Neural crest cell (in vitro differentiated cells): ENCODE measurements at regions not wholly inside any gene's neighbourhood (a gene's known extent, or its start where the extent isn't known, plus 50 kb on each side); places are given as distances from the start of the nearest gene placed in this dataset.

Experiments used
- DNase-seq: peaks from one replicate; pipeline ENCODE4 v3.0.0; 2021; ENCODE audit warnings: low read depth, mixed read lengths, low spot score
- H3K27ac Mint-ChIP-seq: one replicate; pipeline ENCODE4 v1.8.0; 2021; ENCODE audit warnings: mild to moderate bottlenecking, mixed read lengths; ENCODE audit not compliant: unreplicated experiment
- H3K27me3 Mint-ChIP-seq: 2 replicates; pipeline ENCODE4 v1.8.0; 2021; ENCODE audit warnings: low read depth, mild to moderate bottlenecking, mixed read lengths
- H3K36me3 Mint-ChIP-seq: 2 replicates; pipeline ENCODE4 v1.8.0; 2021; ENCODE audit warnings: low read depth, mild to moderate bottlenecking, mixed read lengths
- H3K4me1 Mint-ChIP-seq: 2 replicates; pipeline ENCODE4 v1.8.0; 2021; ENCODE audit warnings: mixed read lengths
- H3K4me3 Mint-ChIP-seq: one replicate; pipeline ENCODE4 v1.8.0; 2021; ENCODE audit warnings: mild to moderate bottlenecking, mixed read lengths
- H3K9me3 Mint-ChIP-seq: 2 replicates; pipeline ENCODE4 v1.8.0; 2021; ENCODE audit warnings: mixed read lengths
- TF ChIP-seq, protein P1 (sequence below): fragments of 200-600 bp; sonication (generic); conservative IDR thresholded peaks from 2 replicates; pipeline ENCODE4 v1.5.0; 2021; ENCODE audit warnings: antibody characterized with exemption, mild to moderate bottlenecking

DNA sequence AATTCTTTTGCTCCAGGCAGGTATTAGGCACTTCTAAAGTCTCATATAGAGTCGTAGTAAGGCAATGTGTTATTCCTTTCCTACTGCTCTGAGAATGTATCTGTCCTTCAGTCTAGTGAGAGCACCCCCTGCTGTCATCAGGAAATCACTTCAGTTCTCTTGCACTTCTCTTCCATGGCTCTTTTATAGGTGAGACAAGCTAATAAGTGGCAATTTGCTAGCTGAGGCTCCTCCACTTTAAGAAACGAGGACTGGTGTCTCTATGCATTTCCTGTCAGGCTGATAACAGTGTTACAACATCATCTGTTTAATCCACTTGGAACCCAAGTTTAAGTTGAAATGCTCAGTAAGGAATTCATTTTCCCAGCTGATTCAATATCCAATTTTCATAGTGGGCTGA, 350.6 kb downstream of the TFEC start:
- Mint-ChIP-seq H3K27me3 (peaks cover 22% of the 10 kb centered on the region), H3K27ac (no peak overlapping the region), H3K36me3 (no peaks in the 10 kb centered on the region), H3K9me3 (no peaks in the 10 kb centered on the region), H3K4me3 (no peak overlapping the region), H3K4me1 (no peaks in the 10 kb centered on the region)
- TF ChIP-seq, protein P1, sequence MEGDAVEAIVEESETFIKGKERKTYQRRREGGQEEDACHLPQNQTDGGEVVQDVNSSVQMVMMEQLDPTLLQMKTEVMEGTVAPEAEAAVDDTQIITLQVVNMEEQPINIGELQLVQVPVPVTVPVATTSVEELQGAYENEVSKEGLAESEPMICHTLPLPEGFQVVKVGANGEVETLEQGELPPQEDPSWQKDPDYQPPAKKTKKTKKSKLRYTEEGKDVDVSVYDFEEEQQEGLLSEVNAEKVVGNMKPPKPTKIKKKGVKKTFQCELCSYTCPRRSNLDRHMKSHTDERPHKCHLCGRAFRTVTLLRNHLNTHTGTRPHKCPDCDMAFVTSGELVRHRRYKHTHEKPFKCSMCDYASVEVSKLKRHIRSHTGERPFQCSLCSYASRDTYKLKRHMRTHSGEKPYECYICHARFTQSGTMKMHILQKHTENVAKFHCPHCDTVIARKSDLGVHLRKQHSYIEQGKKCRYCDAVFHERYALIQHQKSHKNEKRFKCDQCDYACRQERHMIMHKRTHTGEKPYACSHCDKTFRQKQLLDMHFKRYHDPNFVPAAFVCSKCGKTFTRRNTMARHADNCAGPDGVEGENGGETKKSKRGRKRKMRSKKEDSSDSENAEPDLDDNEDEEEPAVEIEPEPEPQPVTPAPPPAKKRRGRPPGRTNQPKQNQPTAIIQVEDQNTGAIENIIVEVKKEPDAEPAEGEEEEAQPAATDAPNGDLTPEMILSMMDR: peak; percentile 66
- DNase-seq: peak; percentile 5

DNA sequence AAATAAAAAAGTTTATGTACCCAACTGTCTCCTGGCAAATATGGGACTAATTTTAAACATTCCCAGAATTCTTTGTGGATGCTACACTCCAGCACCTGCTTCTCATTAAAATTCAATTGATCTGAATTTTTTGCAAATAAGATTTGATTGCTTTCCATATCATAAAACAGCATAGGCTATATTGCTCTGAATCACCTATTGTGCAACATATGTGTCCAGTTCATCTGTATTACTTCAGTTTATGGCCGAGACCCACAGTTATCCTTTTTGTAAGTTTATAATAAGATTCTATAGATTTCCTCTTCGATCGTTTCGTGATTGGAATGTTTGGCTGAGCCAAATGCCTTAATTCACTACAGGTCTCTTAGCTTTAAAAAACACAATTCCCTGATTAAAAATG, 351.1 kb downstream of the TFEC start:
- Mint-ChIP-seq H3K27ac (no peak overlapping the region), H3K27me3 (peaks cover 26% of the 10 kb centered on the region), H3K4me3 (no peak overlapping the region), H3K4me1 (peaks cover 4% of the 10 kb centered on the region), H3K9me3 (no peaks in the 10 kb centered on the region), H3K36me3 (no peaks in the 10 kb centered on the region)
- TF ChIP-seq, protein P1: no peak
- DNase-seq: no peak

DNA sequence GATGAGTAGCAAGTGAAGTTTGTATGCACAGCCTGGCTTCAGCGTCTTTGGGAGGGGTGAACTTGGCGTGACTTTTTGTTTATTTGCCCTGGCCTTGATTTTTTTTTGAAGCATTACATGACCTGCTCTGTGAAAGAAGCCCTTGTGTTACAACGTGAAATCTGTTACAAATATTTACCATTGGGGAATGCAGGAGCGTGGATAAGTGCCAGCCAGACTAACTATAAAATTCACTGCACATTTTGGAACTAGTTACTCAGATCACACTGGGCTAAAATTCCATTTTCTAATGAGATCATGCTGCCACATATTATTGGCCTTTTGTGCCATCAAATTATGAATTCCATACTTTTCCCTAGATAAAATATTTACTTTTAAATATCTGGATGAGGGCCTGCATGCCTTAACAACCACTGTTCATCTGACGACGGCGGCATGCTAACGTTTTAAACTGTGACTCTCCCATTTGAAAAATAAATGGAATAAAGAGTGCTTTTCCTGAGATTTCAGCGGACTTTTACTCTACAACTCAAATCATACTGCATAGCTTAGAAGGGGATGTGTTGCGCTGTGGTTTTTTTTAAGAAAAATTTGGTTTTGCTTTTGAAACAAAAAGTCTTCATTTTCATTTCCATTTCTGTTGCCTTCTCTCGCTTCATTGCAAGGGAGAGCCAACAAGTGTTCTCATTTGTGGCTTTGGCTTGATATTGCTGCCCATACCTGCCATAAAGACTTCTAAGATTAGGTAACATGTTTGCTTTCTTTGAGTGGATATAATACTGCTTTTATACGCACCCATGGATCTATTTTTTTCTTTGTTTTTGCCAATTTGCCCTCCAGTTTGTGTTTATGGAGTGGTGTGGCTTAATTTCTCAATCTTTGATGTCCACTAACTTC, 352.2 kb downstream of the TFEC start:
- Mint-ChIP-seq H3K4me3 (no peak overlapping the region), H3K27ac (no peak overlapping the region)
- TF ChIP-seq, protein P1: no peak

DNA sequence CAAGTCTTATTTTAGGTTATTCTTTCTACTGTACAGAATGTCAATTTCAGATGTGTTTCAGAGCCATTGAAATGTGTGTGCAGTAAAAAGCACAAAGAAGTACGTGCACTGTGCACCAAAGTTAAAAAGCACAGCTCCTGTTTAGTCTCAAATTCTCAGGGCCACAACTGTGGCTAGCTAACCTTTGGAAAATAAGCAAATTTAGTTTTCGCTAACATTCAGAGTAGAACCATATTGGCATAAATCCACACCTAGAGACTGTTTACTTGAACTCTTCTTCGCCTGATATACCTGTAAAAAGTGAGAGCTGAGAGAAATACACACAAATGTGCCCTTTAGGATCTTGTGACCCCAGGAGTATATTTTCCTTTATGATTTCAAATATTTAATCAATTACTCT, 353.9 kb downstream of the TFEC start:
- Mint-ChIP-seq H3K4me1 (peaks cover 7% of the 10 kb centered on the region), H3K9me3 (no peaks in the 10 kb centered on the region), H3K27ac (no peak overlapping the region), H3K36me3 (no peaks in the 10 kb centered on the region), H3K27me3 (peaks cover 30% of the 10 kb centered on the region), H3K4me3 (no peak overlapping the region)
- TF ChIP-seq, protein P1: no peak
- no peak for DNase-seq

More for the DNA sequence above, 352.2 kb downstream of the TFEC start:
- no peak for DNase-seq
- H3K9me3 Mint-ChIP-seq: no peaks in the 10 kb centered on the region
- peaks cover 7% of the 10 kb centered on the region for H3K4me1 Mint-ChIP-seq
- no peaks in the 10 kb centered on the region for H3K36me3 Mint-ChIP-seq
- H3K27me3 Mint-ChIP-seq: peaks cover 30% of the 10 kb centered on the region

DNA sequence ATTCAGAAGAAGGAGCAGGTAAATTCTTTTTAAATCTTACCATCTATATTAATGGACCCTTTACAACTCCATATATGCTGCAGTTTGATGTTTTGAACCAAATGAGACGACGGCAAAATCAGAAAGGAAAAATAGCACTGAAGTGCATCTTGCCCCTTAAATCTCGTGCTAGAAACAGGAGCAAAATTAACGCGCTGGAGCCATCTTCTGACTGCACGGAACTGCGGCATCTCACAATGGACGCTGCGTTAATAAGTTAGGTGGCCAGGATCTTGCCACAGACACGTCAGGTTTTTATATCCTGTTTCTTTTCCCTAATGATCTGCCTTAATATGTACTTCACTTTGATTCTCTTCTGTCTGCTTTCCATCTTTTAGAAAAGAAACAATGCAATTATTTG, 354.5 kb downstream of the TFEC start:
- peak; percentile 3 for DNase-seq
- peaks cover 27% of the 10 kb centered on the region for H3K27me3 Mint-ChIP-seq

More for the DNA sequence above, 354.5 kb downstream of the TFEC start:
- no peaks in the 10 kb centered on the region for H3K36me3 Mint-ChIP-seq
- H3K9me3 Mint-ChIP-seq: no peaks in the 10 kb centered on the region
- no peak overlapping the region for H3K4me3 Mint-ChIP-seq
- TF ChIP-seq, protein P1: peak; percentile 29
- H3K4me1 Mint-ChIP-seq: peaks cover 7% of the 10 kb centered on the region
- H3K27ac Mint-ChIP-seq: no peak overlapping the region
